GM12892 (cell line): ENCODE measurements at regions not wholly inside any gene's neighbourhood (a gene's known extent, or its start where the extent isn't known, plus 50 kb on each side); places are given as distances from the start of the nearest gene placed in this dataset.

ENCODE experiments used
- POLR2A ChIP-seq: IDR thresholded peaks from 2 replicates; pipeline ENCODE4 v1.6.1; 2011; ENCODE audit warnings: low read depth, low read length, control low read depth
- TAF1 ChIP-seq: IDR thresholded peaks from 2 replicates; pipeline ENCODE4 v1.6.1; 2011; ENCODE audit warnings: low read depth, mild to moderate bottlenecking, control low read depth, low read length, borderline replicate concordance

DNA sequence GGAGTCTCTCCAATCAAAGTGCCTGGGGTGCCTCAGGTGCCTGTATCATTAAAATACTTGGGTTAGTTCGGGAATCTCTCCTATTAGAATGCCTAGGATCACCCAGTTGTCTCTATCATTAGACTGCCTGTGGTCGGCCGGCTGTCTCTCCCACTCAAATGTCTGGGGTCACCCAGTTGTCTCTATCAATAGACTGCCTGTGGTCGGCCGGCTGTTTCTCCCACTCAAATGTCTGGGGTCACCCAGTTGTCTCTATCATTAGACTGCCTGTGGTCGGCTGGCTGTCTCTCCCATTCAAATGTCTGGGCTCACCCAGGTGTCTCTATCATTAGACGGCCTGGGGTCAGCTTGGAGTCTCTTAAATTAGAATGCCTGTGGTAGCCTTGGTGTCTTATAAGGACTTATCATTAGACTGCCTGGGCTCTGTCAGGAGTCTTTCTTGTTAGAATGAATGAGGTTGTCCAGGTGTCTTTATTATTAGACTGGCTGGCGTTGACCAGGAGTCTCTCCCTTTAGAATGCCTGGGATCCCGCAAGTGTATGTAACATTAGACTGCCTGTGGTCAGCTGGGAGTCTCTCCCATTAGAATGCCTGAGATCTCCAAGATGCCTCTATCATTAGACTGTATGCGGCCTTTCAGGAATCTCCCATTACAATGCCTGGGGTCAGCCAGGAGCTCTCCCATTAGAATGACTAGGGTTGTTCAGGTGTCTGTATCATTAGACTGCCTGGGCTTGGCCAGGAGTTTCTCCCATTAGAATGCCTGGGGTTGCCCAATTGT is 1555.5 kb downstream of the UQCRFS1 start:
- TF ChIP-seq TAF1 (no peak), POLR2A (no peak)
